ENCODE measurements at regions not wholly inside any gene's neighbourhood (a gene's known extent, or its start where the extent isn't known, plus 50 kb on each side); places are given as distances from the start of the nearest gene placed in this dataset.

GRCh38 chr2:235264512-235264911 is 229.3 kb upstream of the AGAP1 start:
- H3K27me3 ChIP-seq, result no peaks in the 10 kb centered on the region
- H3K36me3 ChIP-seq, result no peaks in the 10 kb centered on the region
- no peak for DNase-seq
- peak overlapping the region; percentile 64 for H3K4me3 ChIP-seq (ENCODE audit: low read depth, low read length)
- no peaks in the 10 kb centered on the region for H3K9me3 ChIP-seq
- peaks cover 6% of the 10 kb centered on the region for H3K4me1 ChIP-seq
- TF ChIP-seq, protein P1, sequence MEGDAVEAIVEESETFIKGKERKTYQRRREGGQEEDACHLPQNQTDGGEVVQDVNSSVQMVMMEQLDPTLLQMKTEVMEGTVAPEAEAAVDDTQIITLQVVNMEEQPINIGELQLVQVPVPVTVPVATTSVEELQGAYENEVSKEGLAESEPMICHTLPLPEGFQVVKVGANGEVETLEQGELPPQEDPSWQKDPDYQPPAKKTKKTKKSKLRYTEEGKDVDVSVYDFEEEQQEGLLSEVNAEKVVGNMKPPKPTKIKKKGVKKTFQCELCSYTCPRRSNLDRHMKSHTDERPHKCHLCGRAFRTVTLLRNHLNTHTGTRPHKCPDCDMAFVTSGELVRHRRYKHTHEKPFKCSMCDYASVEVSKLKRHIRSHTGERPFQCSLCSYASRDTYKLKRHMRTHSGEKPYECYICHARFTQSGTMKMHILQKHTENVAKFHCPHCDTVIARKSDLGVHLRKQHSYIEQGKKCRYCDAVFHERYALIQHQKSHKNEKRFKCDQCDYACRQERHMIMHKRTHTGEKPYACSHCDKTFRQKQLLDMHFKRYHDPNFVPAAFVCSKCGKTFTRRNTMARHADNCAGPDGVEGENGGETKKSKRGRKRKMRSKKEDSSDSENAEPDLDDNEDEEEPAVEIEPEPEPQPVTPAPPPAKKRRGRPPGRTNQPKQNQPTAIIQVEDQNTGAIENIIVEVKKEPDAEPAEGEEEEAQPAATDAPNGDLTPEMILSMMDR (IDR thresholded peaks at IDR 0.05; ENCODE audit: low read depth, low read length), result no peak

GRCh38 chr2:235265348-235265965 is 228.4 kb upstream of the AGAP1 start:
- no peaks in the 10 kb centered on the region for H3K9me3 ChIP-seq

DNA sequence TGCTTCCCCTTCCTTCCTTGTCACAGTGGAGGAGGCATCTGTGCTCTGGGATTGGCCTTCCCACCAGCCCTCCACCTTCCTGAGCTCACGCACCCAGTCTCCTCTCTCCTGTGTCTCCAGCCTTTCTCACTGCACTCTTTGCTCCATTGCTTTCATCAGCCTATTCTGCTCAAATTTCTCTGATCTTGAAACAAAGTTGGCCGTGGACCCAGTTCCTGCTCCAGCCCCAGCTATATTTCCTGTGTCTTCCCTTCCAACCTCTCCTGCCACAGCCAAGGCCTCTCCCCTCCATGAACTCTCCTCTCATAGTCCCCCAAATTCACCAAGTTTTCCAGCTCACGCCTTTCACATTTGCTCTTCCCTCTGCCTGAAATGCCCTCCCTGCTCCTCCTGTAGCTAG is 226.6 kb upstream of the AGAP1 start:
- Histone ChIP-seq H3K9me3 (no peaks in the 10 kb centered on the region), H3K36me3 (no peaks in the 10 kb centered on the region), H3K27me3 (no peaks in the 10 kb centered on the region; the same call in 1 of the 2 replicates), H3K4me1 (peaks cover 6% of the 10 kb centered on the region), H3K4me3 (ENCODE audit: low read depth, low read length) (no peak overlapping the region)
- TF ChIP-seq, protein P1 (IDR thresholded peaks at IDR 0.05; ENCODE audit: low read depth, low read length), result no peak
- DNase-seq, result no peak

More at GRCh38 chr2:235265348-235265965, 228.4 kb upstream of the AGAP1 start:
- peak; percentile 74 for DNase-seq
- H3K4me3 ChIP-seq (ENCODE audit: low read depth, low read length), result peak overlapping the region; percentile 64; the same call in 1 of the 2 replicates
- no peaks in the 10 kb centered on the region for H3K36me3 ChIP-seq
- H3K4me1 ChIP-seq, result peaks cover 6% of the 10 kb centered on the region
- H3K27me3 ChIP-seq, result no peaks in the 10 kb centered on the region; the same call in 1 of the 2 replicates
- TF ChIP-seq, protein P1 (IDR thresholded peaks at IDR 0.05; ENCODE audit: low read depth, low read length), result no peak

DNA sequence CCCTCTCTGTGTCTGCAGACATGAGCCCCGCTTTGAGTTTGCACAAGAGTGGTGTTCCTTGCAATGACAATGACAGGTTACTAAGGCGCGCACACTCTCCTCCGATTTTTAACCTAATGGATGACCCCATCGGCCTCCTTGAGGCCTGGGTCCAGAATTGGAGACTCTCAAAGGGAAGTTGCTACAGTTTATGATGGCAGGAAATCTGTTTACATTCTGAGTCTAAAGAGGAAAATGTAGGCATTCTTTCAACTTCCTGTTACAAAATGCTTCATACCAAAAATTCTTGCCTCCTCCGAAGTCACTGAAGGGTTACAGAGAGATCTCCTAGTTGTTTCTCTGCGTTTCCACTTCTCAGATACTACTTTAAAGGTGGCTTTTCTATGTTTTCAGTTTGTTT is 225.3 kb upstream of the AGAP1 start:
- DNase-seq, result no peak

DNA sequence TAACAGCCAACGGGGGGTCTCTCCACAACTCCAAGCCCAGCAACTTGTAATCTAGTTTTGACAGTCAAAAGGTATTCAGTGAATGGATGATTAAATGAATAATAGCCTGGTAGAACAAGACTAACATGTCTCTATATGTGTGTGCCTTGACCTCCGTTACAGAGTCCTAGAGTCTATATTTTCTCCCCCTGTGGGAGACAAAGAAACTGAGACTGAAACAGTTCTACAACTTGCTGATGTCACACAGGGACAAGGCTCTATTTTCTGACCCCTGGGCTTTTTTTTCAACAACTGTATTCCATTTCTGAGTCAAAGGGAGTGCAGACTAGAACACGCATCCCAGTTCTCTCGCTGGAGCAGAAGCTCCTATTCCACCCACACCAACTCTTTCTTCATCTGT is 223.6 kb upstream of the AGAP1 start:
- TF ChIP-seq, protein P1 (IDR thresholded peaks at IDR 0.05; ENCODE audit: low read depth, low read length), result no peak
- Histone ChIP-seq H3K4me1 (peaks cover 6% of the 10 kb centered on the region), H3K27me3 (peaks cover 4% of the 10 kb centered on the region; the same call in 1 of the 2 replicates), H3K36me3 (no peaks in the 10 kb centered on the region), H3K4me3 (ENCODE audit: low read depth, low read length) (no peak overlapping the region), H3K9me3 (no peaks in the 10 kb centered on the region)
- no peak for DNase-seq

More for the DNA sequence above, 225.3 kb upstream of the AGAP1 start:
- Histone ChIP-seq H3K36me3 (no peaks in the 10 kb centered on the region), H3K27me3 (no peaks in the 10 kb centered on the region; the same call in 1 of the 2 replicates), H3K4me1 (peaks cover 6% of the 10 kb centered on the region), H3K4me3 (ENCODE audit: low read depth, low read length) (no peak overlapping the region), H3K9me3 (no peaks in the 10 kb centered on the region)
- TF ChIP-seq, protein P1 (IDR thresholded peaks at IDR 0.05; ENCODE audit: low read depth, low read length), result no peak

GRCh38 chr2:235270956-235271355 is 222.9 kb upstream of the AGAP1 start:
- TF ChIP-seq, protein P1 (IDR thresholded peaks at IDR 0.05; ENCODE audit: low read depth, low read length), result no peak
- Histone ChIP-seq H3K9me3 (no peaks in the 10 kb centered on the region), H3K27me3 (peaks cover 4% of the 10 kb centered on the region; the same call in 1 of the 2 replicates), H3K4me3 (ENCODE audit: low read depth, low read length) (no peak overlapping the region), H3K4me1 (no peaks in the 10 kb centered on the region; the same call in 1 of the 2 replicates), H3K36me3 (no peaks in the 10 kb centered on the region)
- DNase-seq, result no peak

Data from BE2C (cell line).